HEK293T (cell line): ENCODE measurements at regions not wholly inside any gene's neighbourhood (a gene's known extent, or its start where the extent isn't known, plus 50 kb on each side); places are given as distances from the start of the nearest gene placed in this dataset.

ENCODE experiments used
- ARNT ChIP-seq: fragments of 450-650 bp; IDR thresholded peaks from 2 replicates; pipeline ENCODE4 v1.6.1; 2017; ENCODE audit warnings: mild to moderate bottlenecking
- BHLHE40 ChIP-seq: fragments of 450-650 bp; IDR thresholded peaks from 2 replicates; pipeline ENCODE4 v1.6.1; 2016; ENCODE audit warnings: mild to moderate bottlenecking, moderate library complexity, borderline replicate concordance
- FOXA1 ChIP-seq: fragments of 450-650 bp; IDR thresholded peaks from 2 replicates; pipeline ENCODE4 v1.6.1; 2016; ENCODE audit warnings: mild to moderate bottlenecking
- LEF1 ChIP-seq: fragments of 450-650 bp; IDR thresholded peaks from 2 replicates; pipeline ENCODE4 v1.6.1; 2017; ENCODE audit warnings: mild to moderate bottlenecking, borderline replicate concordance
- SP1 ChIP-seq: fragments of 450-650 bp; IDR thresholded peaks from 2 replicates; pipeline ENCODE4 v1.6.1; 2017

DNA sequence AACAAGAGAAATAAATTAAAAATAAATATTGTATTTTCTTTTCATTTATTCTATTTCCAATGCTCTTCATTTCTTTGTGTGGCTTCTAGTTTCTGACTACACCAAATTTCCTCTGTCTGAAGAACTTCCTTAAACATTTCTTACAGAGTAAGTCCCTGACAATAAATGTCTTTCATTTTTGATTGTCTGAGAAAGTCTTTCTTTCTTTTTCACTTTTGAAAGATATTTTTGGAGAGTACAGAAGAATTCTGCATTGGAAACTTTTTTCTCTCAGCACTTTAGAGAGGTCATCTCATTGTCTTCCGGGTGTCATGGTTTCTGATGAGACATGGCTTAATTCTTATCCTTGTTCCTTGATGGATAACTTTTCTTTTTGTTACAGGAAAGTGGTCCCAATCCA, 119.6 kb downstream of the MOBP start:
- TF ChIP-seq SP1 (no peak), FOXA1 (no peak), BHLHE40 (no peak), ARNT (no peak), LEF1 (no peak)
